GM23248 (cell line): ENCODE measurements at regions not wholly inside any gene's neighbourhood (a gene's known extent, or its start where the extent isn't known, plus 50 kb on each side); places are given as distances from the start of the nearest gene placed in this dataset.

Experiments used
- DNase-seq: peaks from one replicate; pipeline ENCODE4 v3.0.0-alpha.2; 2015
- H2AFZ ChIP-seq: fragments of 200-600 bp; sonication (generic); 2 replicates; pipeline ENCODE4 v1.6.1; 2016; ENCODE audit warnings: antibody characterized with exemption
- H3F3A ChIP-seq: fragments of 200-600 bp; sonication (generic); 2 replicates; pipeline ENCODE4 v1.6.1; 2016; ENCODE audit warnings: mild to moderate bottlenecking, antibody characterized with exemption, mixed run types; ENCODE audit not compliant: insufficient read depth
- H3K27ac ChIP-seq: fragments of 200-600 bp; sonication (generic); 2 replicates; pipeline ENCODE4 v1.5.1; 2016; ENCODE audit warnings: mild to moderate bottlenecking
- H3K27me3 ChIP-seq: fragments of 200-600 bp; sonication (generic); replicated peaks from 2 replicates; pipeline ENCODE4 v1.6.1; 2016; ENCODE audit warnings: mild to moderate bottlenecking; ENCODE audit not compliant: insufficient read depth
- H3K36me3 ChIP-seq: fragments of 200-600 bp; sonication (generic); 2 replicates; pipeline ENCODE4 v1.6.1; 2016; ENCODE audit warnings: low read depth, mild to moderate bottlenecking
- H3K4me1 ChIP-seq: fragments of 200-600 bp; sonication (generic); 2 replicates; pipeline ENCODE4 v1.6.1; 2016; ENCODE audit warnings: mild to moderate bottlenecking; ENCODE audit not compliant: insufficient read depth
- H3K4me2 ChIP-seq: fragments of 200-600 bp; sonication (generic); one replicate; pipeline ENCODE4 v1.6.1; 2016; ENCODE audit warnings: mild to moderate bottlenecking; ENCODE audit not compliant: unreplicated experiment
- H3K4me3 ChIP-seq: fragments of 200-600 bp; sonication (generic); 2 replicates; pipeline ENCODE4 v1.5.1; 2016; ENCODE audit warnings: mild to moderate bottlenecking
- H3K79me2 ChIP-seq: fragments of 200-600 bp; sonication (generic); 2 replicates; pipeline ENCODE4 v1.6.1; 2016; ENCODE audit warnings: mild to moderate bottlenecking; ENCODE audit not compliant: insufficient read depth
- H3K9ac ChIP-seq: fragments of 200-600 bp; sonication (generic); 2 replicates; pipeline ENCODE4 v1.6.1; 2016; ENCODE audit warnings: mild to moderate bottlenecking
- H3K9me2 ChIP-seq: fragments of 200-600 bp; sonication (generic); 2 replicates; pipeline ENCODE4 v1.6.1; 2016; ENCODE audit warnings: mixed run types, mild to moderate bottlenecking, moderate library complexity; ENCODE audit not compliant: insufficient read depth
- H3K9me3 ChIP-seq: fragments of 200-600 bp; sonication (generic); one replicate; pipeline ENCODE4 v1.6.1; 2017; ENCODE audit warnings: low read depth
- H4K20me1 ChIP-seq: fragments of 200-600 bp; sonication (generic); 2 replicates; pipeline ENCODE4 v1.6.0; 2016; ENCODE audit not compliant: insufficient read depth
- EZH2 ChIP-seq: fragments of 200-600 bp; sonication (generic); IDR thresholded peaks from 2 replicates; pipeline ENCODE4 v1.6.1; 2018; ENCODE audit warnings: antibody characterized with exemption, mild to moderate bottlenecking; ENCODE audit not compliant: insufficient read depth, poor library complexity, severe bottlenecking
- EZH2phosphoT487 ChIP-seq: fragments of 200-600 bp; sonication (generic); IDR thresholded peaks from 2 replicates; pipeline ENCODE4 v1.6.1; 2018; ENCODE audit warnings: antibody characterized with exemption, moderate library complexity, mild to moderate bottlenecking, low read depth; ENCODE audit not compliant: insufficient read depth
- WGBS, 2 experiments: methylation state at CpG; one replicate each; pipeline ENCODE4 v1.1.6; 2015 to 2017; ENCODE audit warnings: low lambda C conversion rate in 2 of 2, low coverage in 1 of 2; ENCODE audit errors: missing lambda C conversion rate in 2 of 2; 5-methylcytosine and 5-hydroxymethylcytosine counted together
- in situ Hi-C: fragments of 300-500 bp; cut with MboI; formaldehyde crosslinking; loops from 2 replicates; pipeline ENCODE4 v1.15.0; 2020

- no peak overlapping the region for H3K4me2 ChIP-seq
- no peaks in the 10 kb centered on the region for H3K27me3 ChIP-seq
- no peak for DNase-seq
- WGBS, 2 experiments: 37 to 42% methylated on average over 3 of the region's 3 CpGs
- no peaks in the 10 kb centered on the region for H3K36me3 ChIP-seq
- H3K4me3 ChIP-seq: no peak overlapping the region
- no peak overlapping the region for H2AFZ ChIP-seq
- TF ChIP-seq EZH2: no peak
- no peak for TF ChIP-seq EZH2phosphoT487
- H3K9ac ChIP-seq: no peak overlapping the region
- in situ Hi-C loops: no loop called here
- no peaks in the 10 kb centered on the region for H3F3A ChIP-seq
- H4K20me1 ChIP-seq: no peaks in the 10 kb centered on the region
- no peaks in the 10 kb centered on the region for H3K9me2 ChIP-seq
- H3K9me3 ChIP-seq: no peaks in the 10 kb centered on the region
- H3K79me2 ChIP-seq: no peaks in the 10 kb centered on the region
- H3K4me1 ChIP-seq: no peaks in the 10 kb centered on the region
- no peak overlapping the region for H3K27ac ChIP-seq
These were observed 467.9 kb upstream of the B3GAT1 start for GRCh38 chr11:134879931-134880330.

DNA sequence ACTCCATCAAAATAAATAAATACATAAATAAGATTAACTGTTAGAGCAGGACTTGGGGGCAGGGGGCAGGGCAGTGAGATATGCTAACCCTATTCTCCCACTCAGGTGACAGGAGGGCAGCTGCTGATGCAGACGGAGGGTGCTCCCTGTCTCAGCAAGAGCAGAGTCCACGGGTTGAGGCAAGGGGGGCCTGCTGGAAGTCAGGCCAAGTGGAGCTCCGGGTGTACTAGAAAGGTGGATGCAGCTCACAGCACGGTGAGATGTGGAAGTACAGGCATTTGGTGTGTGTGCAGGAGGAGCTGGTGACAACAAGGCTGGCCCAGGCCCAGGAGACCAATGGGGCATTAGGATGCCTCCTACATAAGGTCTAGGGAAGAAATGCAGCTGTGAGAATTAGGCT, 467.3 kb upstream of the B3GAT1 start:
- no peaks in the 10 kb centered on the region for H3K79me2 ChIP-seq
- H3K9me2 ChIP-seq: no peaks in the 10 kb centered on the region
- no peaks in the 10 kb centered on the region for H4K20me1 ChIP-seq
- no peaks in the 10 kb centered on the region for H3K9me3 ChIP-seq
- no peaks in the 10 kb centered on the region for H3K27me3 ChIP-seq
- no peaks in the 10 kb centered on the region for H3K4me1 ChIP-seq
- in situ Hi-C loops: no loop called here
- H3K27ac ChIP-seq: no peak overlapping the region
- H3K36me3 ChIP-seq: no peaks in the 10 kb centered on the region
- TF ChIP-seq EZH2phosphoT487 (no peak), EZH2 (no peak)
- DNase-seq: no peak
- H3K9ac ChIP-seq: no peak overlapping the region
- H2AFZ ChIP-seq: no peak overlapping the region
- H3K4me2 ChIP-seq: no peak overlapping the region
- WGBS, 2 experiments: 6 to 10% methylated on average over 4 of the region's 4 CpGs
- H3F3A ChIP-seq: no peaks in the 10 kb centered on the region
- H3K4me3 ChIP-seq: no peak overlapping the region

DNA sequence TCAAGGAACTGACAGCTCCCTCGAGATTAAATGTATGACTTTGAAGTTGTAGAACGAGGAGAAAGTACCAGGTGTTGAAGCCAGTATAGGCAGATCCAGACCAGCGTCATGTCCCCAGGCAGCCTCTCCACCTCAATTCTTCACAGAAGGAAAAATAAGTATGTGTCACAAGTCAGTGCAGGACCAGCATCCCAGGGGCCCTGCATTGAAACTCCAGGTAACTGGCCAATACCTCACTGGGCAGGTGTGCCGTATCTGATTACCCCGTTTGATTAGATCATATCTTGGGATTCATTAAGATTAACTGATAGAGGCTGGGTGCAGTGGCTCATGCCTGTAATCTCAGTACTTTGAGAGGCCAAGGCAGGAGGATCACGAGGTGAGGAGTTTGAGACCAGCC, 466.7 kb upstream of the B3GAT1 start:
- H2AFZ ChIP-seq: no peak overlapping the region

GRCh38 chr11:134876226-134876625, 464.2 kb upstream of the B3GAT1 start:
- H3K4me2 ChIP-seq: no peak overlapping the region
- DNase-seq: no peak
- H3K4me1 ChIP-seq: no peaks in the 10 kb centered on the region
- H3K27ac ChIP-seq: no peak overlapping the region
- TF ChIP-seq EZH2phosphoT487 (no peak), EZH2 (no peak)
- no peaks in the 10 kb centered on the region for H3K9me2 ChIP-seq
- no peaks in the 10 kb centered on the region for H4K20me1 ChIP-seq
- no peak overlapping the region for H2AFZ ChIP-seq
- H3K79me2 ChIP-seq: no peaks in the 10 kb centered on the region
- H3K4me3 ChIP-seq: no peak overlapping the region
- H3K36me3 ChIP-seq: no peaks in the 10 kb centered on the region
- H3K27me3 ChIP-seq: no peaks in the 10 kb centered on the region
- H3K9me3 ChIP-seq: no peaks in the 10 kb centered on the region
- WGBS, 2 experiments: 18 to 19% methylated on average over 8 of the region's 8 CpGs
- in situ Hi-C loops: no loop called here
- no peaks in the 10 kb centered on the region for H3F3A ChIP-seq
- H3K9ac ChIP-seq: no peak overlapping the region

More for the DNA sequence above, 466.7 kb upstream of the B3GAT1 start:
- no peaks in the 10 kb centered on the region for H3K79me2 ChIP-seq
- H4K20me1 ChIP-seq: no peaks in the 10 kb centered on the region
- H3K36me3 ChIP-seq: no peaks in the 10 kb centered on the region
- no peak overlapping the region for H3K4me3 ChIP-seq
- no peaks in the 10 kb centered on the region for H3K27me3 ChIP-seq
- TF ChIP-seq EZH2phosphoT487 (no peak), EZH2 (no peak)
- no peaks in the 10 kb centered on the region for H3K9me2 ChIP-seq
- no peaks in the 10 kb centered on the region for H3K9me3 ChIP-seq
- no peak overlapping the region for H3K9ac ChIP-seq
- DNase-seq: no peak
- H3F3A ChIP-seq: no peaks in the 10 kb centered on the region
- WGBS, 2 experiments: 16 to 24% methylated on average over 6 of the region's 6 CpGs
- H3K4me1 ChIP-seq: no peaks in the 10 kb centered on the region
- no peak overlapping the region for H3K4me2 ChIP-seq
- in situ Hi-C loops: no loop called here
- H3K27ac ChIP-seq: no peak overlapping the region
